ENCODE measurements at regions not wholly inside any gene's neighbourhood (a gene's known extent, or its start where the extent isn't known, plus 50 kb on each side); places are given as distances from the start of the nearest gene placed in this dataset.
A peak's percentile ranks its signal among the peaks of the same experiment; 100 is the strongest.

- ATAC-seq (no peak), DNase-seq (no peak)
- H3K4me3 ChIP-seq: no peak overlapping the region
- TF ChIP-seq CTCF (IDR thresholded peaks at IDR 0.05): no peak
- H3K9me3 ChIP-seq: no peaks in the 10 kb centered on the region
- intact Hi-C loops (cut with DNase I): no loop called here
- no peaks in the 10 kb centered on the region for H3K4me1 ChIP-seq
- WGBS, 3 donors: 44 to 54% (median 45%) methylated on average over 3 of the region's 3 CpGs
- H3K27ac ChIP-seq: no peak overlapping the region
- H3K36me3 ChIP-seq (ENCODE audit: insufficient read depth in 1 of 2, low read depth in 1 of 2): no peaks in the 10 kb centered on the region
- peaks cover 0 to 6% (median 0%) of the 10 kb centered on the region in 3 donors for H3K27me3 ChIP-seq (ENCODE audit: insufficient read depth in 3 of 3, low read length in 2 of 3)
These were observed 107.9 kb upstream of the SELENOP start for GRCh38 chr5:42919600-42919999.

GRCh38 chr5:42915306-42915866, 103.7 kb upstream of the SELENOP start:
- intact Hi-C loops (cut with DNase I): no loop called here
- 83 to 91% (median 88%) methylated on average over 23 of the region's 23 CpGs for WGBS, 3 donors

GRCh38 chr5:42912184-42912798, 100.6 kb upstream of the SELENOP start:
- Histone ChIP-seq H3K9me3 (no peaks in the 10 kb centered on the region), H3K36me3 (ENCODE audit: insufficient read depth in 1 of 2, low read depth in 1 of 2) (no peaks in the 10 kb centered on the region), H3K4me3 (no peak overlapping the region), H3K27ac (no peak overlapping the region), H3K27me3 (ENCODE audit: insufficient read depth in 3 of 3, low read length in 2 of 3) (no peaks in the 10 kb centered on the region), H3K4me1 (no peaks in the 10 kb centered on the region)
- ATAC-seq: no peak
- intact Hi-C loops (cut with DNase I): loop anchor here in 1 of 2 donors (5.0 kb wide), 1 partner anchor 475 kb away; no protein-coding TSS in a partner anchor
- WGBS, 3 donors: 61 to 70% (median 64%) methylated on average over 8 of the region's 8 CpGs
- peak; percentile 32 for TF ChIP-seq CTCF (IDR thresholded peaks at IDR 0.05)
- DNase-seq: no peak

More at GRCh38 chr5:42915306-42915866, 103.7 kb upstream of the SELENOP start:
- no peaks in the 10 kb centered on the region for H3K9me3 ChIP-seq
- no peak for TF ChIP-seq CTCF (IDR thresholded peaks at IDR 0.05)
- DNase-seq (no peak), ATAC-seq (no peak)
- H3K4me1 ChIP-seq: no peaks in the 10 kb centered on the region
- no peak overlapping the region for H3K4me3 ChIP-seq
- no peaks in the 10 kb centered on the region for H3K36me3 ChIP-seq (ENCODE audit: insufficient read depth in 1 of 2, low read depth in 1 of 2)
- no peaks in the 10 kb centered on the region for H3K27me3 ChIP-seq (ENCODE audit: insufficient read depth in 3 of 3, low read length in 2 of 3)
- H3K27ac ChIP-seq: no peak overlapping the region

GRCh38 chr5:42908509-42909488, 97.1 kb upstream of the SELENOP start:
- WGBS, 3 donors: 7 to 8% (median 8%) methylated on average over 30 of the region's 30 CpGs
- Histone ChIP-seq H3K9me3 (no peaks in the 10 kb centered on the region), H3K4me1 (no peaks in the 10 kb centered on the region), H3K27ac (no peak overlapping the region), H3K27me3 (ENCODE audit: insufficient read depth in 3 of 3, low read length in 2 of 3) (no peaks in the 10 kb centered on the region), H3K4me3 (peak overlapping the region; percentile 72), H3K36me3 (ENCODE audit: insufficient read depth in 1 of 2, low read depth in 1 of 2) (no peaks in the 10 kb centered on the region)
- intact Hi-C loops (cut with DNase I): loop anchor here in 1 of 2 donors (2.0 to 5.0 kb wide), 2 partner anchors 89 to 132 kb away; partner anchors contain the start of gene ANXA2R
- peak; percentile 87 to 92 for DNase-seq
- TF ChIP-seq CTCF (IDR thresholded peaks at IDR 0.05): peak; percentile 78
- peak; percentile 91 to 99 (median 96) for ATAC-seq
